GM21515 (cell line): ENCODE measurements at regions not wholly inside any gene's neighbourhood (a gene's known extent, or its start where the extent isn't known, plus 50 kb on each side); places are given as distances from the start of the nearest gene placed in this dataset.
A peak's percentile ranks its signal among the peaks of the same experiment; 100 is the strongest.

ENCODE experiments used
- ATAC-seq: cut with Tn5 transposase; IDR thresholded peaks from one replicate; pipeline ENCODE4 v1.9.1; 2021; ENCODE audit not compliant: unreplicated experiment

GRCh38 chr4:74878323-74878722 lies 54.6 kb upstream of the PARM1 start:
- ATAC-seq, result no peak

- no peak for ATAC-seq
These were observed 57.5 kb upstream of the PARM1 start for GRCh38 chr4:74875451-74875850.

GRCh38 chr4:74874753-74875367 lies 58.1 kb upstream of the PARM1 start:
- ATAC-seq, result peak; percentile 65

GRCh38 chr4:74873545-74874301 lies 59.2 kb upstream of the PARM1 start:
- ATAC-seq, result peak; percentile 92

GRCh38 chr4:74858921-74859562 lies 64.7 kb upstream of the BTC start:
- ATAC-seq, result no peak

GRCh38 chr4:74855879-74856278 lies 61.6 kb upstream of the BTC start:
- ATAC-seq, result no peak

GRCh38 chr4:74848774-74849173 lies 54.5 kb upstream of the BTC start:
- no peak for ATAC-seq

GRCh38 chr4:74845834-74846233 lies 51.5 kb upstream of the BTC start:
- no peak for ATAC-seq
